K562 (cell line): ENCODE measurements at regions not wholly inside any gene's neighbourhood (a gene's known extent, or its start where the extent isn't known, plus 50 kb on each side); places are given as distances from the start of the nearest gene placed in this dataset.

Experiments used
- ATAC-seq: fragments of 200-7000 bp; cut with Tn5 transposase; 3 replicates; pipeline ENCODE4 v1.9.1; 2020; ENCODE audit warnings: moderate library complexity
- BruUV-seq: library from RNA; stranded (reverse); fragments of 400-500 nt; replicated peaks from 2 replicates; lab custom pipeline; 2021; lab: Mats Ljungman, UMichigan
- CTCF ChIA-PET: fragments of 300-600 bp; formaldehyde crosslinking; extraction: SDS; loops from one replicate; lab custom pipeline; 2021; ENCODE audit warnings: low intra/inter-chr PET ratio; lab: Yijun Ruan, JAX
- POLR2A ChIA-PET: fragments of 300-600, 350-650 bp; sonication (Branson Sonifier 250); formaldehyde crosslinking; extraction: SDS; loops from one replicate; lab custom pipeline; 2021; ENCODE audit warnings: antibody characterized with exemption, inconsistent platforms; lab: Yijun Ruan, JAX
- DNase-seq, 4 experiments: peaks; one replicate each; pipeline versions ENCODE4 v3.0.0 to v3.0.0-alpha.2; 2011 to 2018; ENCODE audit warnings: low spot score in 3 of 4, mixed read lengths in 3 of 4; ENCODE audit errors: extremely low read depth in 1 of 4
- FAIRE-seq: peaks from 2 replicates; lab custom pipeline; 2011; peaks lifted over from hg19 to GRCh38; lab: Jason Lieb, UNC
- H2AFZ ChIP-seq: 2 replicates; pipeline ENCODE4 v1.6.0; 2011; ENCODE audit warnings: low read depth, low read length, control low read depth, inconsistent platforms
- H3K27ac ChIP-seq: fragments of 200-600 bp; 3 replicates; pipeline ENCODE4 v1.8.0; 2011; ENCODE audit warnings: low read depth, mild to moderate bottlenecking, control low read depth, inconsistent platforms, low read length, moderate library complexity, mixed read lengths; ENCODE audit errors: extremely low read depth
- H3K27me3 ChIP-seq, 2 experiments: fragments of 300-600 bp in 1 of 2; 2 replicates in 1 of 2; 3 replicates in 1 of 2; pipeline versions ENCODE4 v1.6.0 to v1.8.0; 2011; ENCODE audit warnings: inconsistent platforms in 2 of 2, low read length in 2 of 2, mild to moderate bottlenecking in 1 of 2, mixed read lengths in 1 of 2, moderate library complexity in 1 of 2; ENCODE audit not compliant: control insufficient read depth in 2 of 2, insufficient read depth in 2 of 2
- H3K36me3 ChIP-seq: fragments of 300-600 bp; 3 replicates; pipeline ENCODE4 v1.8.0; 2011; ENCODE audit warnings: mild to moderate bottlenecking, low read length, inconsistent platforms; ENCODE audit not compliant: control insufficient read depth, insufficient read depth
- H3K4me1 ChIP-seq, 2 experiments: fragments of 200-600 bp in 1 of 2; replicated peaks in 1 of 2; 2 replicates in 1 of 2; 3 replicates in 1 of 2; pipeline versions ENCODE4 v1.5.1 to v1.8.0; 2011; ENCODE audit warnings: inconsistent platforms in 2 of 2, low read length in 2 of 2, mild to moderate bottlenecking in 1 of 2, mixed read lengths in 1 of 2, moderate library complexity in 1 of 2; ENCODE audit not compliant: control insufficient read depth in 2 of 2, insufficient read depth in 2 of 2
- H3K4me2 ChIP-seq: 2 replicates; pipeline ENCODE4 v1.6.1; 2011; ENCODE audit warnings: low read length, control low read depth, inconsistent platforms, mixed read lengths; ENCODE audit not compliant: insufficient read depth
- H3K4me3 ChIP-seq: fragments of 200-600 bp; sonication (generic), shearing (Covaris generic); 2 replicates; pipeline ENCODE4 v1.5.1; 2016; ENCODE audit warnings: control low read depth, inconsistent platforms
- H3K79me2 ChIP-seq: fragments of 200-600 bp; 3 replicates; pipeline ENCODE4 v1.8.0; 2011; ENCODE audit warnings: low read length, inconsistent platforms; ENCODE audit not compliant: control insufficient read depth, insufficient read depth
- H3K9ac ChIP-seq, 2 experiments: 2 replicates each; pipeline versions ENCODE4 v1.6.0 to v1.6.1; 2011; ENCODE audit warnings: low read depth in 2 of 2, low read length in 2 of 2, control low read depth in 1 of 2, inconsistent platforms in 1 of 2, mild to moderate bottlenecking in 1 of 2, mixed read lengths in 1 of 2; ENCODE audit not compliant: insufficient read depth in 1 of 2
- H3K9me1 ChIP-seq: one replicate; pipeline ENCODE4 v1.6.0; 2011; ENCODE audit warnings: inconsistent platforms, mild to moderate bottlenecking, low read length, moderate library complexity; ENCODE audit not compliant: control insufficient read depth, insufficient read depth
- H3K9me3 ChIP-seq: replicated peaks from 2 replicates; pipeline ENCODE4 v1.5.1; 2011; ENCODE audit warnings: low read depth, low read length, inconsistent platforms; ENCODE audit not compliant: control insufficient read depth, insufficient read depth
- H4K20me1 ChIP-seq: replicated peaks from 2 replicates; pipeline ENCODE4 v1.6.1; 2011; ENCODE audit warnings: low read length, inconsistent platforms, mixed read lengths; ENCODE audit not compliant: control insufficient read depth, insufficient read depth
- EHMT2 ChIP-seq: fragments of 450-650 bp; IDR thresholded peaks from 2 replicates; pipeline ENCODE4 v1.6.1; 2018; ENCODE audit warnings: antibody characterized with exemption
- EP400 ChIP-seq: fragments of 450-650 bp; IDR thresholded peaks from 2 replicates; pipeline ENCODE4 v1.6.1; 2017; ENCODE audit warnings: antibody characterized with exemption, mild to moderate bottlenecking, moderate library complexity
- FOXJ2 ChIP-seq: fragments of 200-800 bp; sonication (Bioruptor generic); IDR thresholded peaks from 2 replicates; pipeline ENCODE4 v1.6.1; 2016; ENCODE audit warnings: missing genetic modification characterization, missing compliant biosample characterization
- HDAC3 ChIP-seq: fragments of 450-650 bp; IDR thresholded peaks from 2 replicates; pipeline ENCODE4 v1.6.1; 2018; ENCODE audit warnings: borderline replicate concordance, mild to moderate bottlenecking, moderate library complexity; ENCODE audit not compliant: partially characterized antibody
- KAT2B ChIP-seq: IDR thresholded peaks from one replicate; pipeline ENCODE4 v1.6.1; 2012; ENCODE audit warnings: low read depth, mild to moderate bottlenecking, control low read depth, inconsistent platforms, low read length, moderate library complexity
- POLR3A ChIP-seq: IDR thresholded peaks from 2 replicates; pipeline ENCODE4 v1.6.1; 2011; ENCODE audit warnings: borderline replicate concordance, mild to moderate bottlenecking, moderate library complexity; ENCODE audit not compliant: insufficient read length, insufficient read depth; ENCODE audit errors: extremely low read depth
- RBM22 ChIP-seq: fragments of 200-400 bp; formaldehyde crosslinking; IDR thresholded peaks from 2 replicates; pipeline ENCODE4 v1.6.1; 2018; ENCODE audit warnings: low read length, low read depth; ENCODE audit not compliant: poor library complexity, severe bottlenecking
- SMAD4 ChIP-seq: fragments of 250-450 bp; sonication (Bioruptor Pico); conservative IDR thresholded peaks from 2 replicates; pipeline ENCODE4 v1.8.0; 2021; ENCODE audit warnings: inconsistent platforms, mild to moderate bottlenecking, moderate library complexity
- STAT5A ChIP-seq: IDR thresholded peaks from 2 replicates; pipeline ENCODE4 v1.6.1; 2012; ENCODE audit warnings: low read length, inconsistent platforms, borderline replicate concordance
- in situ Hi-C: fragments of 300-500 bp; cut with MboI; formaldehyde crosslinking; loops from 4 replicates; pipeline ENCODE4 v1.15.0; 2018; ENCODE audit warnings: inconsistent platforms, mixed read lengths
- intact Hi-C: fragments of 100-400 bp; cut with micrococcal nuclease; formaldehyde crosslinking; loops from 2 replicates; pipeline ENCODE4 v1.14.2; 2022

- no peaks in the 10 kb centered on the region for H3K9me1 ChIP-seq
- BruUV-seq = no TSS peak
- H3K9me3 ChIP-seq = no peaks in the 10 kb centered on the region
- no peak overlapping the region for H3K27ac ChIP-seq
- no peak for TF ChIP-seq KAT2B
- TF ChIP-seq EP400 = no peak
- TF ChIP-seq STAT5A = no peak
- TF ChIP-seq POLR3A = no peak
- no peak for TF ChIP-seq EHMT2
- TF ChIP-seq FOXJ2 (tag) = no peak
- no peak for TF ChIP-seq RBM22
- no peak for TF ChIP-seq SMAD4 (CRISPR knock-in tag)
- no peak for TF ChIP-seq HDAC3
- in situ Hi-C loops = no loop called here
- no peaks in the 10 kb centered on the region for H3K79me2 ChIP-seq
- intact Hi-C loops = no loop called here
- no peak for ATAC-seq
- no peaks in the 10 kb centered on the region for H3K4me1 ChIP-seq
- H3K27me3 ChIP-seq = no peaks in the 10 kb centered on the region
- DNase-seq = no peak
- H3K4me3 ChIP-seq = no peak overlapping the region
- no peak overlapping the region for H2AFZ ChIP-seq
- no peaks in the 10 kb centered on the region for H4K20me1 ChIP-seq
- POLR2A ChIA-PET = no interaction called here
- no peak for FAIRE-seq
- CTCF ChIA-PET = no interaction called here
- H3K9ac ChIP-seq = no peak overlapping the region
- no peaks in the 10 kb centered on the region for H3K36me3 ChIP-seq
- H3K4me2 ChIP-seq = no peak overlapping the region
Measured at GRCh38 chr13:73997964-73998363, 136.2 kb downstream of the KLF12 start.
